ENCODE measurements at regions not wholly inside any gene's neighbourhood (a gene's known extent, or its start where the extent isn't known, plus 50 kb on each side); places are given as distances from the start of the nearest gene placed in this dataset.

DNA sequence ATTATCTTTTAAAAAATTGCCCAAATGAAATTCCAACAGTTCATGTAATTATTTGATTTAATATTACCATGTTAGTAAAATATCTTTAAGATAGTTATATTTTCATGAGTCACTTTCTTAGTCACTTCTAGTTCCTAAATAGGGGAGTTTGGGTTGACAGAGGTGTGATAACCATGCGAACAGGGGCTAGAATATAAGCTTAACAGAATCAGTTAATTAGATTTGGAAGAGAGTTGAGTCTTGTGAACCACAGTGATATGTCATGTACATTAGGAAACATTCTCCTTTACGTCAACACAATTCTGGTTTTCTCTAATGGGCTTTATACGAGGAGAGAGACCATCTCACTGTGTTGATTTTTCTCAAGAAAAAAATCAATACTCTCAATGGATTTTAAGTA lies 64.8 kb upstream of the ZNF281 start:
- Mint-ChIP-seq H3K4me1 (peaks cover 12% of the 10 kb centered on the region), H3K27me3 (peaks cover 9% of the 10 kb centered on the region), H3K9me3 (no peaks in the 10 kb centered on the region), H3K4me3 (no peak overlapping the region), H3K36me3 (no peaks in the 10 kb centered on the region), H3K27ac (no peak overlapping the region)
- POLR2A ChIA-PET: no interaction called here
- ATAC-seq (ENCODE audit: low read depth) (no peak), DNase-seq (no peak)

DNA sequence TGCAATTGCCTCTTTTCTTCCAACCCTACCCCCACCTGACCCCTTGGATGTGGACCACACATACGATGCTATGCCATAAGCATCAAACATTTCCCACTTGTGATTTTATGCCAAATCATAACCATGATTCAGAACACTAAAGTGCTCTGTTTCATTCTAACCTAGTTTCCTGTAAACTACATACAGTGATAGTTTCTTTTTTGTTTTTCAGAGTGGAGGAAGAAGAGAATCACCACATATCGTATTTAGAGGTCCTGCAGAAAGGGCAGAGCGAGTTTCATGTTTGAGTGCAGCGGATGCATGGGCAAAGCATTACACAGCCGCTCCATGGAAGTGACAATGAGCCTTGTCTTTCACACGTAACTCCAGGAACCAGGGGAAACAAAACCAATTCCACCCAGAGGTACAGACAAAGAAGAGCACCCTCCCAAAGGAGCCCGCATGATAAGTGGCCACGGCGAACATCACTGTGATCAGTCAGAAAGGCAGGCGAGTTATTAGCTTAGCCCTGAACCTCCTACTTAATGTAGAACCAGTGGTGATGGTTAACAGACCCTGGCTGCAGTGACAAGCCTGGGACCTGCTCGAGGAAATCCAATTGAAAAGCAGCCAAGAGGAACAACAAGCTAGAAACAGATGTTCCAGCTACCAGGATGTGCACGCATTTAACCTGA lies 64.0 kb upstream of the ZNF281 start:
- Mint-ChIP-seq H3K27me3 (peaks cover 7% of the 10 kb centered on the region), H3K27ac (peak overlapping the region; percentile 65), H3K4me3 (peak overlapping the region; percentile 54), H3K9me3 (no peaks in the 10 kb centered on the region), H3K36me3 (no peaks in the 10 kb centered on the region), H3K4me1 (peaks cover 12% of the 10 kb centered on the region)
- ATAC-seq (ENCODE audit: low read depth) (peak; percentile 58), DNase-seq (no peak)
- POLR2A ChIA-PET: no interaction called here

DNA sequence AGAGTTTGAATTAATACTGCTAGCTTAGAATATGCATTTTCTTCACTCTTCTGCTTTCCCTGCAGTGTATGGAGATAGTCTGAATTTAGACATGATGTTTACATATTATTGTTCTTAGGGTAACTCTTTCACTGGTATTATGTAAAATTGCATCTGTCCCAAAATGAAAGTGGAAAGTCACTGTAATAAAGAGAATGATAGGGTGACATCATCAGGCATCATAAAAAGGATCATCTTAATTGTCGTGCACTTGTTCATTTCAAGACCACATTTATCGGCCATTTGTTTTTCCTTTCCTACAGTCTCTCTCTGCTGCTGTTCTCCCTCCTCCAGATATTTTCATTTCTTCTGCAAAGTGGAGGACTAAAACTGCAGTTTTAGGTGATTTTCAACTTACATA lies 61.9 kb upstream of the ZNF281 start:
- no peak overlapping the region for H3K27ac Mint-ChIP-seq
- no peaks in the 10 kb centered on the region for H3K9me3 Mint-ChIP-seq
- no peak for DNase-seq
- peak overlapping the region; percentile 50 for H3K4me3 Mint-ChIP-seq
- peaks cover 7% of the 10 kb centered on the region for H3K27me3 Mint-ChIP-seq
- H3K36me3 Mint-ChIP-seq: no peaks in the 10 kb centered on the region
- POLR2A ChIA-PET: no interaction called here
- H3K4me1 Mint-ChIP-seq: peaks cover 12% of the 10 kb centered on the region
- ATAC-seq (ENCODE audit: low read depth): no peak

DNA sequence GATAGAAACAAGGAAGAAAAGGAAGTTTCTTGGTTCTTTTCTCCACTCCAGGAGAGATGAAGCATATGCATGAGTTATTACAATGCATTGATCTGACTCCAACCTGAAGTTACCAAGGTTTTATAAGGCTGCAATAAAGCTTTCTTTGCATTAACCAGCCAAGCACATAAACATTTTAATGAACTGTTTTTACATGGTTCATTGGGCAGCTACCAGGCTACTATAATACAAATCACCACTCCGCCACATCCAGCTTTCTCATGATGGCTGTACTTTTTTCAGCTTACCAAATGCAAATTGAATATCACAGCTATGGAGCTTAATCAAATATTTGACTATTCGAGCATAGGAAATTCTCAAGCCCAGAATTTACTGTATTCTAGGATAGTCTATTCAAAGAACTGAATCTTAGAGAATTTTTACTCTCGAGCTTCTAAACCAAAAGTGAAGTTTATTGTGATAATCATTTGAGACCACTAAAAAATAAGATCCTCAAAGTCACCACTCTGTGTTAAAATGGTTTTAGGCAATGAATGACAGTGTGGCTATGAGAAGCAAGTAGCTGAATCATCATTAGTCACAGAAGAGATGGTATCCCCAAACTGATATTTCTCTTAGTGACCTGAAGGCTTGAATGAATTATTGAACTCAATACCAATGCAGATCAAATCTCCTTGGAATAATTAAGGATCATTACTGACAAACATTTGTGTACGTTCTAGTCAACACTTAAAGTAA lies 58.6 kb upstream of the ZNF281 start:
- no peak for ATAC-seq (ENCODE audit: low read depth)
- Mint-ChIP-seq H3K4me3 (no peak overlapping the region), H3K9me3 (no peaks in the 10 kb centered on the region), H3K4me1 (peaks cover 7% of the 10 kb centered on the region), H3K27ac (no peak overlapping the region), H3K27me3 (peaks cover 7% of the 10 kb centered on the region), H3K36me3 (no peaks in the 10 kb centered on the region)
- DNase-seq: no peak
- POLR2A ChIA-PET: no interaction called here

DNA sequence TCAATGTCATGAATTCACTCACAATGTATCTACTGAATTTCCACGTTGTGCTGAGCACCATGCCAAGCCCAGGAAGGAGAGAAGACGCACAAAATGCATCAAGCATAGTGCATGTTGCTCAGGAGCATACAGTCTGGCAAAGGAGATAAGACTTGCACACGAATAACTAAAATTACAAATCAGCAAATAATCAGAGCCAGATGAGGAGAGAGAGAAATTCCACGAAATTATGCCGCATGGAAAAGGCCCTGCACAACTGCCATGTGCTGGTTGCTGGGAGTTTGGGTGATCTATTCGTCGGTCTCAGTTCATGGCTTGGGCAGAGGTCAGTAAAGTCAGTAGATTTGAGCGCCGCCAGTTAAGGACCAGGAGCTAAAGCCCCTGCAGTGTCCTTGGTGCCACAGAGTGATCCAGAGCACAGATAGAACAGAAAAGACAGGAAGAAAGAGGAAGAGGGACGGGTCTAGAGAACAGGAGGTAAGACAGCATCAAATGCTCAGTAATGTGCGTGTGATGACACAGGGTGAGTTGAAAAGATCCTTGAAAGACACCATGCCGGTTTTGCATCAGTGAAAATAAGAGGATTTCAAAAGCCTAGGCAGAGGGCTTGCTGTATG lies 55.1 kb upstream of the ZNF281 start:
- no peak for DNase-seq
- POLR2A ChIA-PET: interaction anchor here (0.6 kb wide), 1 partner anchor 163 kb away, joined by 4 read pairs; no protein-coding TSS in a partner anchor
- Mint-ChIP-seq H3K4me3 (no peak overlapping the region), H3K9me3 (no peaks in the 10 kb centered on the region), H3K27me3 (peaks cover 7% of the 10 kb centered on the region), H3K4me1 (no peaks in the 10 kb centered on the region), H3K36me3 (no peaks in the 10 kb centered on the region), H3K27ac (no peak overlapping the region)
- no peak for ATAC-seq (ENCODE audit: low read depth)
